Prostate gland (tissue), 2 donors: ENCODE measurements at regions not wholly inside any gene's neighbourhood (a gene's known extent, or its start where the extent isn't known, plus 50 kb on each side); places are given as distances from the start of the nearest gene placed in this dataset.

Experiments
- CTCF ChIP-seq, 4 experiments: fragments of 200-600 bp in 2 of 4; fragments of 450-650 bp in 2 of 4; sonication (generic) in 2 of 4; IDR thresholded peaks; 1 replicate in 3 of 4; 2 replicates in 1 of 4; pipeline ENCODE4 v1.5.1; 2016 to 2019; ENCODE audit warnings: antibody characterized with exemption in 4 of 4, mild to moderate bottlenecking in 2 of 4, moderate library complexity in 2 of 4
- POLR2A ChIP-seq: fragments of 450-650 bp; IDR thresholded peaks from one replicate; pipeline ENCODE4 v1.6.1; 2016; ENCODE audit warnings: antibody characterized with exemption, mild to moderate bottlenecking

- TF ChIP-seq CTCF (IDR thresholded peaks at IDR 0.05) (no peak), POLR2A (no peak)
These were observed 691.3 kb downstream of the EPM2A start for GRCh38 chr6:145043926-145044500.
